Ovary (tissue), 7 donors: ENCODE measurements at regions not wholly inside any gene's neighbourhood (a gene's known extent, or its start where the extent isn't known, plus 50 kb on each side); places are given as distances from the start of the nearest gene placed in this dataset.

Experiments
- DNase-seq, 5 donors: peaks; one replicate each; pipeline ENCODE4 v3.0.0-alpha.2; 2019 to 2020
- H3K27ac ChIP-seq, 2 donors: fragments of 200-600 bp; one replicate each; pipeline versions ENCODE4 v1.5.1 to v1.8.0; 2019 to 2022
- H3K27me3 ChIP-seq: fragments of 200-600 bp; one replicate; pipeline ENCODE4 v1.8.0; 2022
- H3K36me3 ChIP-seq: fragments of 200-600 bp; sonication (generic); one replicate; pipeline ENCODE4 v1.5.1; 2019
- H3K4me1 ChIP-seq: one replicate; pipeline ENCODE4 v1.8.1; 2013; ENCODE audit warnings: mild to moderate bottlenecking, moderate library complexity; ENCODE audit not compliant: insufficient read depth
- H3K4me3 ChIP-seq: fragments of 200-600 bp; sonication (generic); one replicate; pipeline ENCODE4 v1.5.1; 2017
- H3K9me3 ChIP-seq, 2 donors: fragments of 200-600 bp in 1 of 2; sonication (generic) in 1 of 2; one replicate each; pipeline versions ENCODE4 v1.5.1 to v1.8.1; 2013 to 2019; ENCODE audit warnings: mild to moderate bottlenecking in 1 of 2, moderate library complexity in 1 of 2
- CTCF ChIP-seq, 3 donors: fragments of 450-650 bp in 2 of 3; fragments of 200-600 bp in 1 of 3; IDR thresholded peaks; one replicate each; pipeline versions ENCODE4 v1.5.1 to v1.8.0; 2016 to 2022; ENCODE audit warnings: antibody characterized with exemption in 3 of 3, mild to moderate bottlenecking in 1 of 3
- EP300 ChIP-seq: sonication (generic); formaldehyde crosslinking; IDR thresholded peaks from one replicate; pipeline ENCODE4 v1.6.1; 2017; ENCODE audit warnings: antibody characterized with exemption
- POLR2A ChIP-seq: fragments of 450-650 bp; IDR thresholded peaks from one replicate; pipeline ENCODE4 v1.6.1; 2017; ENCODE audit warnings: antibody characterized with exemption, mild to moderate bottlenecking, moderate library complexity
- WGBS, 3 donors: extraction: QIAGEN DNeasy Blood & Tissue Kit in 1 of 3; methylation state at CpG; one replicate each; pipeline versions ENCODE4 v1.1.5 to v1.1.7; 2013 to 2017; 5-methylcytosine and 5-hydroxymethylcytosine counted together
- intact Hi-C, 4 donors: fragments of 100-400 bp; cut with DNase I; formaldehyde crosslinking; loops; one replicate each; pipeline versions ENCODE4 v1.11.0 to v1.15.1; 2022 to 2023
- donor health status: DM: no; HTN: no; CAD: no; lungs with moderate emphysema.
- donor health status: DM: no; HTN: no; CAD: no.
- donor health status: Bipolar disorder and iron deficiency.
- donor health status: DM: no; HTN: no; CAD: no.
- donor health status: DM: yes; HTN: yes; CAD: no.

DNA sequence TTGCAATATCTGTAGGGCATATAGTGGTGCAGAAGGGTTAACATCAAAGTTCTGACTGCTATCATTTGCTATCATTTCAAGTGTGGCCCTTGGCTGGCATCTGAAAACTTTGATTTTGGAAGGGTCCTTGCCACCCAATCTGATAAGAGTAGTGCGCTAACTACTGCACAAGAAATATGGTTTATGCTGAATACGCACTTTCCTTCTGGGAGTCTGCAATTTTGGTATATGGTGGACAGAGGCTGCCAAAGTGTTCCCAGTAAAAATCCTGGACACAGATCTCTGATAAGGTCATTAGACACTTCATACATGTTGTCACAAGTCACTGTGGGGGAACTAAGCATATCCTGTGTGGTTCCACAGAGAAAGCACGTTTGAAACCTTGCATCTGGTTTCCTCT lies 461.6 kb upstream of the CDH11 start:
- no peak for DNase-seq
- TF ChIP-seq EP300 (no peak), CTCF (IDR thresholded peaks at IDR 0.05) (no peak)
- intact Hi-C loops = no loop called here
- H3K27ac ChIP-seq = no peak overlapping the region
- no peaks in the 10 kb centered on the region for H3K27me3 ChIP-seq
- H3K9me3 ChIP-seq = no peaks in the 10 kb centered on the region
- H3K4me3 ChIP-seq = no peak overlapping the region
- no peaks in the 10 kb centered on the region for H3K36me3 ChIP-seq
- H3K4me1 ChIP-seq = no peaks in the 10 kb centered on the region
- WGBS, 3 donors = 78 to 85% (median 79%) methylated on average over 3 of the region's 3 CpGs

- Histone ChIP-seq H3K27me3 (no peaks in the 10 kb centered on the region), H3K4me3 (no peak overlapping the region), H3K36me3 (no peaks in the 10 kb centered on the region), H3K9me3 (no peaks in the 10 kb centered on the region), H3K27ac (no peak overlapping the region), H3K4me1 (no peaks in the 10 kb centered on the region)
- no peak for DNase-seq
- TF ChIP-seq EP300 = no peak
- no peak for TF ChIP-seq CTCF (IDR thresholded peaks at IDR 0.05)
- WGBS, 3 donors = 48 to 54% (median 49%) methylated on average over 6 of the region's 6 CpGs
- intact Hi-C loops = no loop called here
Measured at GRCh38 chr16:65579050-65579449, 457.2 kb upstream of the CDH11 start.

DNA sequence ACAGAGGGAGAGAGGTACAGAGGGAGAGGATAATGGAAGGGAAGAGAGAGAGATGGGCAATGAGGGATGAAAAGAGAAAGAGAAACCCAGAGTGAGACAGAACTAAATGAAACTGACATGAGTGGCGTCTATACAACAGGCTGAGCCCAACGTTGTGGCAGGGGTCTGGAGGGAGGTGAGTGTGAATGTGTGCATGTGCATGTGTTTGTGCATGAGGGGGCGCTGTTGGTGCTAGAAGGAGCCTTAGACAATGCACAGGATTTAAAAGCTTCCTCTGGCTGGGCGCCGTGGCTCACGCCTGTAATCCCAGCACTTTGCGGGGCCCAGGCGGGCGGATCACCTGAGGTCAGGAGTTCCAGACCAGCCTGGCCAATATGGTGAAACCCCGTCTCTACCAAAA lies 454.8 kb upstream of the CDH11 start:
- Histone ChIP-seq H3K27me3 (no peaks in the 10 kb centered on the region), H3K4me3 (no peak overlapping the region), H3K27ac (no peak overlapping the region), H3K4me1 (no peaks in the 10 kb centered on the region), H3K9me3 (no peaks in the 10 kb centered on the region), H3K36me3 (no peaks in the 10 kb centered on the region)
- no peak for TF ChIP-seq CTCF (IDR thresholded peaks at IDR 0.05)
- TF ChIP-seq EP300 = no peak
- TF ChIP-seq POLR2A = no peak
- WGBS, 3 donors = 85 to 88% (median 87%) methylated on average over 10 of the region's 10 CpGs
- DNase-seq = no peak
- intact Hi-C loops = no loop called here

GRCh38 chr16:65576139-65576538 lies 454.3 kb upstream of the CDH11 start:
- 95% methylated on average over 11 of the region's 11 CpGs for WGBS, 3 donors
- DNase-seq = no peak
- intact Hi-C loops = no loop called here
- Histone ChIP-seq H3K4me3 (no peak overlapping the region), H3K27ac (no peak overlapping the region), H3K27me3 (no peaks in the 10 kb centered on the region), H3K4me1 (no peaks in the 10 kb centered on the region), H3K9me3 (no peaks in the 10 kb centered on the region), H3K36me3 (no peaks in the 10 kb centered on the region)
- TF ChIP-seq EP300 (no peak), CTCF (IDR thresholded peaks at IDR 0.05) (no peak), POLR2A (no peak)

DNA sequence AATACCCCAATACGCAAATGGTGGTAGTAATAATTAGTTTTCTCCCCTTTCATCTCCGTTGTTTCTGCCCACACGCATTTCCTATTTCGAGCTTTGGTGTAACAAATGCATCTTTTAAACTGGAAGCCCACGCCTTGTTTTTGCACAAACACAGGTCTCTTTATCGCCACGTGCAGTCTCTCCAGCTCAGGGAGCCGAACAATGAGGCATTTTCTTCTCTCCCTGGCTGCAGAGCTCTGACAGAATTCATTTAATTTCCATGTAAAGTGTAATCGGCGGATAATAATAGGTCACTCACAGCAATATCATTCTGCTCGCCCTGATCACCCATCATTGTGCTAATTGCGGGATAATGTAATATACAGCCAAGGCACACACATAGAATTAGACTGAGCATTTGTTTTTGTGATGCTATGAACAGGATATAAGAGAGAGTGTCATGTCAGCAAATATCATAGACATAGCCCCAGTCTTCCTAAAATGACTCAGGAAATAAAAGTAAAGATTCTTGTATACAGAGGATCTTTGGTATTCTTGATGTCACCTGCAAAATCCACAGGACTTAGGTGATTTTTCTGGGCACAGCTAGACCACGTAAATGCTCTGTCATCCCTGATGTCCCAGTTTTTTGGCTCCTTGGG lies 452.6 kb upstream of the CDH11 start:
- 81 to 85% (median 84%) methylated on average over 13 of the region's 13 CpGs for WGBS, 3 donors
- Histone ChIP-seq H3K9me3 (no peaks in the 10 kb centered on the region), H3K36me3 (no peaks in the 10 kb centered on the region)

More for the DNA sequence above, 452.6 kb upstream of the CDH11 start:
- no peak overlapping the region for H3K4me3 ChIP-seq
- TF ChIP-seq POLR2A = no peak
- no peak for TF ChIP-seq EP300
- no peak for TF ChIP-seq CTCF (IDR thresholded peaks at IDR 0.05)
- no peaks in the 10 kb centered on the region for H3K4me1 ChIP-seq
- DNase-seq = no peak
- intact Hi-C loops = no loop called here
- H3K27me3 ChIP-seq = no peaks in the 10 kb centered on the region
- H3K27ac ChIP-seq = no peak overlapping the region
